Neuronal stem cell (in vitro differentiated cells): ENCODE measurements at regions not wholly inside any gene's neighbourhood (a gene's known extent, or its start where the extent isn't known, plus 50 kb on each side); places are given as distances from the start of the nearest gene placed in this dataset.

ENCODE experiments used
- DNase-seq: peaks from one replicate; pipeline ENCODE4 v3.0.0-alpha.2; 2013; ENCODE audit warnings: low spot score
- H2AFZ ChIP-seq: one replicate; pipeline ENCODE4 v1.6.1; 2013; ENCODE audit warnings: mild to moderate bottlenecking, low read length, inconsistent platforms
- H2AK5ac ChIP-seq: 2 replicates; pipeline ENCODE4 v1.6.1; 2013; ENCODE audit warnings: low read depth, mild to moderate bottlenecking, inconsistent platforms, low read length, moderate library complexity, mixed read lengths
- H2BK120ac ChIP-seq: 2 replicates; pipeline ENCODE4 v1.6.1; 2013; ENCODE audit warnings: low read depth, mild to moderate bottlenecking, inconsistent platforms, low read length, moderate library complexity, mixed read lengths
- H2BK12ac ChIP-seq: one replicate; pipeline ENCODE4 v1.6.1; 2013; ENCODE audit warnings: low read length, inconsistent platforms
- H2BK15ac ChIP-seq: 2 replicates; pipeline ENCODE4 v1.6.1; 2013; ENCODE audit warnings: mild to moderate bottlenecking, low read length, inconsistent platforms, mixed read lengths
- H2BK5ac ChIP-seq: one replicate; pipeline ENCODE4 v1.6.1; 2013; ENCODE audit warnings: inconsistent platforms, mild to moderate bottlenecking, low read length, moderate library complexity
- H3K14ac ChIP-seq: one replicate; pipeline ENCODE4 v1.6.1; 2013; ENCODE audit warnings: low read length, inconsistent platforms
- H3K18ac ChIP-seq: 2 replicates; pipeline ENCODE4 v1.6.1; 2013; ENCODE audit warnings: low read length, inconsistent platforms
- H3K23ac ChIP-seq: 2 replicates; pipeline ENCODE4 v1.6.1; 2013; ENCODE audit warnings: low read depth, mild to moderate bottlenecking, mixed read lengths, low read length, inconsistent platforms; ENCODE audit not compliant: poor library complexity
- H3K27ac ChIP-seq: replicated peaks from 3 replicates; pipeline ENCODE4 v1.5.1; 2013; ENCODE audit warnings: low read length, inconsistent platforms
- H3K27me3 ChIP-seq, 3 experiments: 2 replicates each; pipeline ENCODE4 v1.6.1; 2013; ENCODE audit warnings: low read length in 3 of 3, mild to moderate bottlenecking in 2 of 3, inconsistent platforms in 1 of 3, low read depth in 1 of 3, mixed read lengths in 1 of 3, moderate library complexity in 1 of 3; ENCODE audit not compliant: control insufficient read depth in 3 of 3, insufficient read depth in 3 of 3
- H3K36me3 ChIP-seq, 2 donors: replicated peaks in 1 of 2; 2 replicates each; pipeline ENCODE4 v1.6.1; 2013; ENCODE audit warnings: low read length in 2 of 2; ENCODE audit not compliant: control insufficient read depth in 2 of 2, insufficient read depth in 2 of 2
- H3K4ac ChIP-seq: 2 replicates; pipeline ENCODE4 v1.6.1; 2013; ENCODE audit warnings: inconsistent platforms, mild to moderate bottlenecking, low read length, moderate library complexity
- H3K4me1 ChIP-seq, 2 donors: 1 replicate in 1 of 2; 2 replicates in 1 of 2; pipeline ENCODE4 v1.6.1; 2013; ENCODE audit warnings: low read length in 2 of 2, low read depth in 1 of 2; ENCODE audit not compliant: control insufficient read depth in 2 of 2, insufficient read depth in 1 of 2
- H3K4me2 ChIP-seq: one replicate; pipeline ENCODE4 v1.6.1; 2013; ENCODE audit warnings: mild to moderate bottlenecking, low read length, inconsistent platforms; ENCODE audit not compliant: insufficient read depth, poor library complexity, severe bottlenecking
- H3K4me3 ChIP-seq, 2 donors: 2 replicates each; pipeline ENCODE4 v1.5.1; 2013; ENCODE audit warnings: low read length in 2 of 2, mild to moderate bottlenecking in 2 of 2, inconsistent platforms in 1 of 2, moderate library complexity in 1 of 2
- H3K79me1 ChIP-seq: one replicate; pipeline ENCODE4 v1.6.1; 2013; ENCODE audit warnings: low read depth, mild to moderate bottlenecking, inconsistent platforms, low read length, moderate library complexity
- H3K9ac ChIP-seq: one replicate; pipeline ENCODE4 v1.6.1; 2013; ENCODE audit warnings: mild to moderate bottlenecking, low read depth, low read length, inconsistent platforms; ENCODE audit not compliant: poor library complexity
- H3K9me3 ChIP-seq, 2 donors: replicated peaks in 1 of 2; 2 replicates each; pipeline versions ENCODE3 to v1.6.1; 2013; ENCODE audit warnings: low read length in 2 of 2, mild to moderate bottlenecking in 2 of 2, inconsistent platforms in 1 of 2, low read depth in 1 of 2, mixed read lengths in 1 of 2, moderate library complexity in 1 of 2; ENCODE audit not compliant: control insufficient read depth in 2 of 2, insufficient read depth in 1 of 2
- H4K8ac ChIP-seq: one replicate; pipeline ENCODE4 v1.6.1; 2013; ENCODE audit warnings: low read depth, mild to moderate bottlenecking, inconsistent platforms, low read length, moderate library complexity
- H4K91ac ChIP-seq: one replicate; pipeline ENCODE4 v1.6.1; 2013; ENCODE audit warnings: low read length, low read depth, mild to moderate bottlenecking, inconsistent platforms; ENCODE audit not compliant: poor library complexity
- WGBS, 2 donors: extraction: QIAGEN DNeasy Blood & Tissue Kit; methylation state at CpG; one replicate each; pipeline ENCODE4 v1.1.7; 2013; ENCODE audit warnings: missing lambda C conversion rate in 2 of 2, mixed read lengths in 1 of 2; ENCODE audit not compliant: insufficient read length in 2 of 2, insufficient replicate concordance in 1 of 2; ENCODE audit errors: extremely low coverage in 2 of 2; 5-methylcytosine and 5-hydroxymethylcytosine counted together

DNA sequence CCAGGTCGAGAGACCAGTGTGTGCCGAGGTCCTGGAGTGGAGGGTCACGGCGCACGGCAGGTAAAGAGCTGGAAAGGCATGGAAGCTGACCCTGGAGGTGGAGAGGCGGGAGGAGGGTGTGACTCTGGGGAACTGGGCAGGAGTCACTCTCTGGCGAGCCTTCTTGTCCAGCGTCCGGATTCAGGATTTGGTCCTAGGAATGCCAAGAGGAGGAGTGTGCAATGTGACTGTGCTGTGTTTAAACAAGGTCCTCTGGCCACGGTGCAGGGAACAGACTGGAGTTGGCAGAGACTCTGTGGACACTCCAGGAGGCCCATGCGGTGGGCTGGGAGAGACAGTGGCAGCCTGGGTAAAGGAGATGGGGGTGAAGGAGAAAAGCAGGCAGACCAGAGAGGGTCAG, 64.2 kb upstream of the CASZ1 start:
- no peak overlapping the region for H3K4ac ChIP-seq
- no peak overlapping the region for H2AFZ ChIP-seq
- no peak overlapping the region for H3K4me3 ChIP-seq
- peaks cover 0 to 2% of the 10 kb centered on the region in 2 donors for H3K9me3 ChIP-seq
- H3K18ac ChIP-seq: no peak overlapping the region
- peaks cover 0 to 82% (median 13%) of the 10 kb centered on the region in 3 experiments for H3K27me3 ChIP-seq
- no peak overlapping the region for H4K91ac ChIP-seq
- DNase-seq: no peak
- no peaks in the 10 kb centered on the region for H3K36me3 ChIP-seq
- no peak overlapping the region for H3K14ac ChIP-seq
- H3K79me1 ChIP-seq: no peaks in the 10 kb centered on the region
- H4K8ac ChIP-seq: no peak overlapping the region
- no CpG with 5 or more reads among the region's 11 CpGs for WGBS, 2 donors
- no peak overlapping the region for H2BK12ac ChIP-seq
- no peak overlapping the region for H3K27ac ChIP-seq
- no peak overlapping the region for H3K9ac ChIP-seq
- H3K23ac ChIP-seq: no peak overlapping the region
- H3K4me1 ChIP-seq: peaks cover 3 to 14% of the 10 kb centered on the region in 2 donors
- H2BK120ac ChIP-seq: no peak overlapping the region
- no peak overlapping the region for H2BK5ac ChIP-seq
- H3K4me2 ChIP-seq: no peak overlapping the region
- no peak overlapping the region for H2BK15ac ChIP-seq
- H2AK5ac ChIP-seq: no peak overlapping the region

DNA sequence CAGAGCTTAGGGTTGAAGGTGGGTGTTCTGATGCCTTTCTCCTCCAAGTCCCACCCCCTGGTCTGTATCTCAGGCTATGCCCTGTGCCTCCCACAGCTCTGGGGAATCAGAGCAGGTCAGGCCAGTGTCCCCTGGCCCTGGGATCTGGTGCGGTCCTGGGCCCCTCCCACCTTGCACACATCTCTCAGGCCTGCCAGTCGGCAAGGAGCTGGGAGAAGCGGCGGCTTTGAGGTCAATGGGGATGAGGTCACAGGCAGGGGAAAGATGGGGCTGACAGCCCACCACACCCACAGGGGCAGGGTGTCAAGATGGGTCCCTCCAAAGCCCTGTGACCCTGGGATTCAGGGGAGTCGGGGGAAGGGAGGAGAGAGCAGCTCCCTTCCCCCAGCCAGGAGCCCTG, 65.4 kb upstream of the CASZ1 start:
- Histone ChIP-seq H3K18ac (no peak overlapping the region), H3K4me2 (no peak overlapping the region), H3K23ac (no peak overlapping the region), H3K9ac (no peak overlapping the region), H2BK12ac (no peak overlapping the region), H3K4me3 (no peak overlapping the region), H3K79me1 (no peaks in the 10 kb centered on the region), H4K91ac (no peak overlapping the region), H2BK15ac (peak overlapping the region; percentile 14), H2AK5ac (peak overlapping the region; percentile 16), H3K27ac (no peak overlapping the region), H3K9me3 (peaks cover 0 to 2% of the 10 kb centered on the region in 2 donors), H2AFZ (no peak overlapping the region), H2BK120ac (no peak overlapping the region), H3K14ac (no peak overlapping the region), H2BK5ac (no peak overlapping the region), H3K36me3 (no peaks in the 10 kb centered on the region), H3K4ac (no peak overlapping the region), H3K27me3 (peaks cover 0 to 86% (median 19%) of the 10 kb centered on the region in 3 experiments), H3K4me1 (peaks cover 8 to 19% of the 10 kb centered on the region in 2 donors), H4K8ac (no peak overlapping the region)
- no CpG with 5 or more reads among the region's 5 CpGs for WGBS, 2 donors
- no peak for DNase-seq

GRCh38 chr1:10862743-10863335, 66.4 kb upstream of the CASZ1 start:
- no peak for DNase-seq
- H2AK5ac ChIP-seq: no peak overlapping the region
- no peak overlapping the region for H2BK120ac ChIP-seq
- H4K8ac ChIP-seq: no peak overlapping the region
- no peaks in the 10 kb centered on the region for H3K79me1 ChIP-seq
- no peak overlapping the region for H3K14ac ChIP-seq
- no CpG with 5 or more reads among the region's 18 CpGs for WGBS, 2 donors
- H2BK12ac ChIP-seq: no peak overlapping the region
- no peak overlapping the region for H3K4me3 ChIP-seq
- H3K9me3 ChIP-seq: peaks cover 0 to 2% of the 10 kb centered on the region in 2 donors
- H3K9ac ChIP-seq: peak overlapping the region; percentile 15
- no peak overlapping the region for H2BK5ac ChIP-seq
- peak overlapping the region; percentile 12 for H2BK15ac ChIP-seq
- peaks cover 0 to 83% (median 21%) of the 10 kb centered on the region in 3 experiments for H3K27me3 ChIP-seq
- H3K4me2 ChIP-seq: no peak overlapping the region
- H3K4ac ChIP-seq: no peak overlapping the region
- H3K36me3 ChIP-seq: no peaks in the 10 kb centered on the region
- H3K18ac ChIP-seq: peak overlapping the region; percentile 30
- H4K91ac ChIP-seq: no peak overlapping the region
- H3K23ac ChIP-seq: no peak overlapping the region
- no peak overlapping the region for H3K27ac ChIP-seq
- no peak overlapping the region for H2AFZ ChIP-seq
- peaks cover 13 to 23% of the 10 kb centered on the region in 2 donors for H3K4me1 ChIP-seq

GRCh38 chr1:10863886-10864285, 67.4 kb upstream of the CASZ1 start:
- Histone ChIP-seq H3K79me1 (no peaks in the 10 kb centered on the region), H2BK12ac (no peak overlapping the region), H4K8ac (no peak overlapping the region), H3K14ac (no peak overlapping the region), H3K27ac (no peak overlapping the region), H2BK120ac (no peak overlapping the region), H2AK5ac (no peak overlapping the region), H2BK15ac (no peak overlapping the region), H3K4ac (no peak overlapping the region), H3K4me2 (no peak overlapping the region), H3K18ac (no peak overlapping the region), H3K27me3 (peaks cover 0 to 84% (median 21%) of the 10 kb centered on the region in 3 experiments), H3K36me3 (no peaks in the 10 kb centered on the region), H4K91ac (no peak overlapping the region), H2BK5ac (no peak overlapping the region), H3K9ac (no peak overlapping the region), H3K23ac (no peak overlapping the region), H3K4me1 (peaks cover 18 to 23% of the 10 kb centered on the region in 2 donors), H3K4me3 (no peak overlapping the region), H3K9me3 (peaks cover 0 to 2% of the 10 kb centered on the region in 2 donors), H2AFZ (no peak overlapping the region)
- no peak for DNase-seq
- no CpG with 5 or more reads among the region's 12 CpGs for WGBS, 2 donors
